ENCODE measurements at regions not wholly inside any gene's neighbourhood (a gene's known extent, or its start where the extent isn't known, plus 50 kb on each side); places are given as distances from the start of the nearest gene placed in this dataset.

DNA sequence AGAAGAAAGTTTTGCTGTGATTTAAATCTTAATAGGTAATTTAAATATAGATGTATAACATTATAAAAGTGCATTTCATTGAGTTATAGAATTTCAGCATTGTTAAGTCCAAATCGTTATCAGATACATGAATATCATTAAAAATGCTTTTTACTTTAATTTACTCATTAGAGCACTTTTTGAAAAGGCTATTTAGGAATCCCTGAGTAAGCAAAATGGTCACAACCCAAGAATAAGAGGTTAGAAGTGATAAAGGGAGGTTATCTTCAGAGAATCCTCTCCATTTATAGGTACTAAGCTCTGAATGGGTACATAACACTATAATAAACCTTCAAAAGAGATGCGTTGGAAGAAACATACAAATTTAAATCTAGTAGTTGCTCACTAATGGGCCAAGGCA lies 130.7 kb downstream of the SLC30A10 start:
- no peak for TF ChIP-seq POLR2AphosphoS5 (IDR thresholded peaks at IDR 0.05; ENCODE audit: low read depth, low read length)
- TF ChIP-seq TAF1 (IDR thresholded peaks at IDR 0.05; ENCODE audit: low read depth, low read length): no peak
- no peak for TF ChIP-seq POLR2A (IDR thresholded peaks at IDR 0.05; ENCODE audit: low read depth, low read length)
